BE2C (cell line): ENCODE measurements at regions not wholly inside any gene's neighbourhood (a gene's known extent, or its start where the extent isn't known, plus 50 kb on each side); places are given as distances from the start of the nearest gene placed in this dataset.
"Not testable (repeated sequence)": the region's sequence is repeated elsewhere in the genome, so short reads cannot be mapped to it uniquely, and the experiment has no call there.

Source experiments
- DNase-seq: peaks from one replicate; pipeline ENCODE4 v3.0.0-alpha.2; 2020
- H3K27me3 ChIP-seq: fragments of 250-450 bp; sonication (Bioruptor Pico); 2 replicates; pipeline ENCODE4 v1.5.1; 2020; ENCODE audit warnings: mild to moderate bottlenecking
- H3K36me3 ChIP-seq: fragments of 250-450 bp; sonication (Bioruptor Pico); 2 replicates; pipeline ENCODE4 v1.5.1; 2020; ENCODE audit warnings: mild to moderate bottlenecking
- H3K4me1 ChIP-seq: fragments of 250-450 bp; sonication (Bioruptor Pico); 2 replicates; pipeline ENCODE4 v1.5.1; 2020
- H3K4me3 ChIP-seq: 2 replicates; pipeline ENCODE4 v1.5.1; 2011; ENCODE audit warnings: low read depth, low read length
- H3K9me3 ChIP-seq: fragments of 250-450 bp; sonication (Bioruptor Pico); 2 replicates; pipeline ENCODE4 v1.5.1; 2020
- TF ChIP-seq, protein P1 (sequence below): IDR thresholded peaks from 2 replicates; pipeline ENCODE4 v1.5.1; 2012; ENCODE audit warnings: mild to moderate bottlenecking, low read depth, low read length

DNA sequence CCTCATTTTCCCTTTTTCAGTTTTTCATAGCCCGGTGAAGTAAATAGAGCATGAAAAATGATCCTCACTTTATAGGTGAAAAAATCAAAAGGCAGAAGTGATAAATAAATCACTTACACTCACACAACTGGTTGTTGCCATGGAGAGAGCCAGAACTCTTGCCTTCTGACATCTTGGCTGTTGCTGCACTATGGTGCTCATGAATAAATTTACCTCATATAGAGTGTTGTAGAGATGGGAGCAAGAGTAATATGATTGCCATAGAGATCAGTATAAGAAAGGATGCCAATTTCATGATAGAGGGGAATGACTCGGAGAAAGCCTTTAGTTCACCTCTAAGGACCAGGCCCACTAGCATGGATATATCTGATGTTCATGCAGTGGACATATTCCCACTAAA lies 82.5 kb upstream of the TMEM178A start:
- no peak overlapping the region for H3K4me3 ChIP-seq
- TF ChIP-seq, protein P1, sequence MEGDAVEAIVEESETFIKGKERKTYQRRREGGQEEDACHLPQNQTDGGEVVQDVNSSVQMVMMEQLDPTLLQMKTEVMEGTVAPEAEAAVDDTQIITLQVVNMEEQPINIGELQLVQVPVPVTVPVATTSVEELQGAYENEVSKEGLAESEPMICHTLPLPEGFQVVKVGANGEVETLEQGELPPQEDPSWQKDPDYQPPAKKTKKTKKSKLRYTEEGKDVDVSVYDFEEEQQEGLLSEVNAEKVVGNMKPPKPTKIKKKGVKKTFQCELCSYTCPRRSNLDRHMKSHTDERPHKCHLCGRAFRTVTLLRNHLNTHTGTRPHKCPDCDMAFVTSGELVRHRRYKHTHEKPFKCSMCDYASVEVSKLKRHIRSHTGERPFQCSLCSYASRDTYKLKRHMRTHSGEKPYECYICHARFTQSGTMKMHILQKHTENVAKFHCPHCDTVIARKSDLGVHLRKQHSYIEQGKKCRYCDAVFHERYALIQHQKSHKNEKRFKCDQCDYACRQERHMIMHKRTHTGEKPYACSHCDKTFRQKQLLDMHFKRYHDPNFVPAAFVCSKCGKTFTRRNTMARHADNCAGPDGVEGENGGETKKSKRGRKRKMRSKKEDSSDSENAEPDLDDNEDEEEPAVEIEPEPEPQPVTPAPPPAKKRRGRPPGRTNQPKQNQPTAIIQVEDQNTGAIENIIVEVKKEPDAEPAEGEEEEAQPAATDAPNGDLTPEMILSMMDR, result no peak
- H3K27me3 ChIP-seq, result no peaks in the 10 kb centered on the region
- no peaks in the 10 kb centered on the region for H3K4me1 ChIP-seq
- no peaks in the 10 kb centered on the region for H3K9me3 ChIP-seq
- DNase-seq, result no peak
- no peaks in the 10 kb centered on the region for H3K36me3 ChIP-seq

DNA sequence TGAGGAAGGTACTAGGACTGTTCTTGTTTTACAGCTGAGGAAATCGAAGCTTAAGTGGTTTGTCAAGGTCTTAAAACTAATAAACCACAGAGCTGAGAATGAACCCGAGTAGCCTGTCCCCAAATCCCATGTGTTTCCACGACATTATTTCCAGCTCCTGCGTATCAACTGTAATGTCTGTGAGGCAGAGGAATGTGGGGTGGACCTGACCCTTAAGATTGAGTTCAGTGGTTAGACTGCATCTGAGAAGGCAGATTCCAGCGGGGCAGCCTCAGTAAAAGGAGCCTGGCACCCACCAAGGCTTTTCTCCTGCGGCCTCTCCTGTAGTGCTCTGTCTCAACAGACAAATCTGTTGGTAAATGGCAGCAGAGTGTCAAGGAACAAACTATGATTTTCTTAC lies 81.9 kb upstream of the TMEM178A start:
- H3K27me3 ChIP-seq, result no peaks in the 10 kb centered on the region
- H3K9me3 ChIP-seq, result no peaks in the 10 kb centered on the region
- no peak for DNase-seq
- TF ChIP-seq, protein P1, result no peak
- no peaks in the 10 kb centered on the region for H3K36me3 ChIP-seq
- no peaks in the 10 kb centered on the region for H3K4me1 ChIP-seq
- no peak overlapping the region for H3K4me3 ChIP-seq

DNA sequence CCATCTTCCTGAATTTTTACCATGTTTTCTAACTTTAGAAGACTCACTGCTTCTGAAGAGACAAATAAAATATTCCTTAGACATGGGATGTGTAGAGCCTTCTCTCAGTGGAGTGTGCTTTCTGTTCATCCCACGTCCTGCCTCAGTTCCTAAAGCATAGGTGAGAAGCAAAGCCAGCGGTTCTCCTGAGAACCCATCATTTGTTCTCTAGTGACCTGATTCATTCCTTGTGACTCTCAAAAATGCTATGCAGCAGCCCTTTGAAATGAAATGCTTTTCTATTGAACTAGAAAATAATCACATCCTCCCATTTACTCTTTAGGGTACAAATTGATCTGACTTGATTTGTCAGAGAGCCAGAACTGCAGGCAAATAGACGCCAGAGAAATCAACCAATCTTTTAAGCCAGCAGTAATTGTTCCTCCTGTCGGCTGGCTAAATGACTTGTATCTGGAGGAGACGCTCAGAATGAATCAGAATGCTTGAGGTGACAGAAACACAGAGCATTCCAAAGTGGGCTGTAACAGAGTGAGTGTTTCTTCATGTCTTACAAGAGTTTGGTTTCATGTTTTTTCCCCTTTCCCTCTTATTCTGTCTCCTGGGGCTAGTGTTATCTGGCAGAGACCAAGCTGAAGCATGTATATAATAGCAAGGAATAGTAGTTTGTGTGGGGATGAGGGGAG lies 81.3 kb upstream of the TMEM178A start:
- TF ChIP-seq, protein P1, result no peak
- no peaks in the 10 kb centered on the region for H3K27me3 ChIP-seq
- H3K4me1 ChIP-seq, result no peaks in the 10 kb centered on the region
- H3K36me3 ChIP-seq, result no peaks in the 10 kb centered on the region
- DNase-seq, result no peak
- no peak overlapping the region for H3K4me3 ChIP-seq
- no peaks in the 10 kb centered on the region for H3K9me3 ChIP-seq

GRCh38 chr2:39585531-39585930 lies 80.2 kb upstream of the TMEM178A start:
- H3K36me3 ChIP-seq, DNase-seq, H3K4me1 ChIP-seq, H3K27me3 ChIP-seq, H3K4me3 ChIP-seq, H3K9me3 ChIP-seq: not testable (repeated sequence)

- Histone ChIP-seq H3K9me3 (no peaks in the 10 kb centered on the region), H3K4me3 (no peak overlapping the region), H3K36me3 (no peaks in the 10 kb centered on the region), H3K4me1 (no peaks in the 10 kb centered on the region), H3K27me3 (no peaks in the 10 kb centered on the region)
- no peak for DNase-seq
- TF ChIP-seq, protein P1, result no peak
Measured at GRCh38 chr2:39587168-39587567, 78.5 kb upstream of the TMEM178A start.

GRCh38 chr2:39587641-39588040 lies 78.1 kb upstream of the TMEM178A start:
- no peaks in the 10 kb centered on the region for H3K27me3 ChIP-seq
- no peak overlapping the region for H3K4me3 ChIP-seq
- no peaks in the 10 kb centered on the region for H3K4me1 ChIP-seq
- H3K9me3 ChIP-seq, result no peaks in the 10 kb centered on the region
- TF ChIP-seq, protein P1, result no peak
- no peaks in the 10 kb centered on the region for H3K36me3 ChIP-seq
- DNase-seq, result no peak
